GM03348 (cell line): ENCODE measurements at regions not wholly inside any gene's neighbourhood (a gene's known extent, or its start where the extent isn't known, plus 50 kb on each side); places are given as distances from the start of the nearest gene placed in this dataset.
A peak's percentile ranks its signal among the peaks of the same experiment; 100 is the strongest.

Experiments
- DNase-seq: peaks from one replicate; pipeline ENCODE4 v3.0.0; 2012; ENCODE audit warnings: low spot score

DNA sequence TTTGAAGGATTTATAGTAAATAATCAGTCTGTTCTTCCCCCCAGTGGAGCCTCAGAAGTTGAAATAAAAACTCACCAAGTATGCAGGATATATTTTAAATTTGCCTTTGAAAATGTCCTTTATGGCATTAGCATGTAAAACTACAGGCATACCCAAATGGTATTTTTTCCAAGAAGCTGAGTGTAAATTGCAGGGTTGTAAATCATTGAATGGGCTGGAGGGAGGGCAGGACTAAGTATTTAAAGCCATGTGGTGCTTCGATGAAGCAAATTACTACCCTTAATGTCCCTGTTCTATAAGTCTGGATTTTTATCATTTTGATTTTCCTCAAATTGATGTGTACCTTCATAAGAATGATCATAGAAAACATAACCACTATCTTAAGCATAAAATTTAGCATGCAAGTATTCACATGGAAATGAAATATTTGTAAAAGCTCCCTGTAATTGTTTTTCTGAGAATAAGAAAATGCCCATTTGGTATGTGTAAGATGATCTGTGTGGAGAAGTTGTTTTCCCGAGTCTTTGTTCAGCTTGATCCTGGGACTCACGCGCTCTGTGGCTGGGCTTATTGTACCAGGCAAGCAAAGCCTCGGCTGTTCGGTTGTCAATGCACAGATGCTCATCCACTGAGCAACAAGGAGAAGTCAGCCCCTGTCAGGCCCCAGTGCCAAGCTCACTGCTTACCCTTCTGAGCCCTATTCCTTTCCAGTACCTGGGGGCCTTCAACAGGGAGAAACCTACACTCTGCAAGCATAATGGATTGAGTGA lies 66.7 kb downstream of the CD164 start:
- DNase-seq, result no peak

DNA sequence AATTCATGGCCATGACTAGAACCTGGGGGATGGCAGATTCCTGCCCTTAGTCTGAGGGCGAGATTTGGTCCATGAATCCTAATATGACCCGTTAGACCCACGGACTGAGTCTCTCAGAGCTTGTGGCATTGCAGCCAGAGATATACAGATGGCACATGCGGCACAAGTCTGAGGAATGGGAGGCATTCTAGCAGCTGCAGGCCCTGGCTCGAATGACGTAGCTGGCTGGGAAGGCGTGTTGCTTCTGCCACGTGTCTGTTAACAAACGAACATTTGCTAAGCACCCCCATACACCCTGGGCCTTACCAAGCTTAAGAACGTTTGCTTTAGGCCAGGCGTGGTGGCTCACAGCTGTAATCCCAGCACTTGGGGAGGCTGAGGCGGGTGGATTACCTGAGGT lies 68.0 kb downstream of the CD164 start:
- no peak for DNase-seq

DNA sequence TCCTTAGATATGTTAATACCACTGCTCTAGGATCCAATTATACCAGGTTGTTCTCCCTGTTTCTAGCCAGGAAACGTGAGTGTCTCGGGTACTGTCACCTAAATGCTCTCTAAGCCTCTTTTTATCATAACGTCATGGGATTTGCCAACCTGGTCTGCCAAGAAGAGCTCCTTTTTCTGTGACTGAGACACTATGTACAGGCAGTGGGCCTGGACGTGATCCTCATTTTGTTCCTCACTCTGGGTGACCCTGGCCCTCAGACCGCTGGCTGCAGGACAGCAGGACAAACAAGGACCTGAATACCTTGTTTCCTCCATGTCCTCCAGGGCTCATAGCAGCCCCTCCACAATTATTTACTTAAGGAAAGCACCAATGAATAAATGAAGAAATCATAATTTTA lies 69.1 kb downstream of the CD164 start:
- no peak for DNase-seq

DNA sequence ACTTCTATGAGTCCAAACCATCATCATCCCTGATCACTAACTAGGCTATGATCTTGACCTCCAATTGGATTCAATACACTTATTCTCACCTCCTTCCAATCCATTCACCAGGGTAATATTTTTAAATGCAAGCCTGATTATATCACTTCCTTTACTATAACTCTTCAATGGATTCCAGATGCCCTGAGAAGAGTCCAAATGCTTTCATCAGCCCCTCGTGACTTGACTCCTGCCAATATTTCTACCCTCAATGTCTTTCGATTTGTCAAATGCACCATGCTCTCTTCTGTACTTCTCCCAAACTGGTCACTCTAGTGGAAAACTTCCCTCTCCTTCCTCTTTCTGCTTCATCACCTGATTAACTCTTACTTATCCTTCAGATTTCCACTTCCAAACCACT lies 70.8 kb downstream of the CD164 start:
- DNase-seq, result peak; percentile 49

DNA sequence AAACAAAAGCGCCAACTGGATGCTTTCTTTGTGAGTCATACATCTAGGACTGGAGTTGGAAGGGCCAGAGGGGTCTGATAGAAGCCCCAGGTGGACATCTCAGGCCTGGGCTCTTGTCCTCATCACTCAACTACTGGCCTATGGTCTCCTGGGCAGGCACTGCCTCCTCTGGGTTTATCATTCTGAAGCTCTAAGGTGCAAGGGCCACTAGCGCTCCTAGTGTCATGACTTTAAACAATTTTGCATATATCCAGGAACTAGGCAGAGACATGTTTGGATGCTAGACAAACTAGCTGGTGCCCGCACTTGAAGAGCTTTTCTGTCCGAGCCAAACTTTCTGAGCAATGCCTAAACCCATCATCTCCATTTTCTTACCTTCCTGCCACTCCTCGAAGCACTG lies 72.3 kb downstream of the CD164 start:
- no peak for DNase-seq

DNA sequence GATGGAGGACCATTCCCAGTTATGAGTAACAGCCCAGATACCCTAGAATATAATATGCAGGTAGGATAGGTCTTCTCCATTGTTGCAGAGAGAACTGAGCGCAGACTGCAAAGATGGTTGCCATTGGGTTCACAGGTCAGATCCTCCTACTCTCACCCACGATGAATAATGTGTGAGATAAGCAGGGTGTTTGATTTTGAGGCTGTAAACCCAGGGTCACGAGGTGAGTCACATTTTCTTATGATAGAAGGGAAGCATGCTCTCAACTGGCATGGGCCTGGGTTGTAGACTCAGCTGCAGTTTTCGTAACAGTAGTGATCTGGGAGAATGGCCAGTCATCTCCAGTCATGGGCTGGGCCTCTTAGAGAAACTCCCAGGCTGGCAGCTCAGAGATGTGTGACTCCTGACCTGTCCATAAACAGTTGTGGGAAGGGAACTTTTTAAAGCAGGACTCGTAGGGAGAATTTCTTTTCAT lies 74.2 kb downstream of the CD164 start:
- DNase-seq, result peak; percentile 84

DNA sequence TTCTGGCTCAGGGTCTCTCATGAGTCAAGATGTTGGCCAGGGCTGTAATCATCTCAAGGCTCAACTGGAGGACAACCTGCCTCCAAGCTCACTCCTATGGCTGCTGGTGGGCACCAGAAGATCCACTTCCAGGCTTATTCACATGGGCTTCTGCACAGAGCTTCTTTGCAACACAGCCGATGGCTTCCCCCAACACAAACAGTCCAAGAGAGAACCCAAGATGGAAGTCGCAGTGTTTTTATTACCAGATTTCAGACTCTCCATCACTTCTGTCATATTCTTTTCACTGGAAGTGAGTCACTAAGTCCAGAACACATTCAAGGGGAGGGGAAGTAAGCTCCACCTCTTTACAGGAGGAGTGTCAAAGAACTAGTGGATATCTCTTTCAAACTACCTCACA lies 75.5 kb downstream of the CD164 start:
- no peak for DNase-seq

DNA sequence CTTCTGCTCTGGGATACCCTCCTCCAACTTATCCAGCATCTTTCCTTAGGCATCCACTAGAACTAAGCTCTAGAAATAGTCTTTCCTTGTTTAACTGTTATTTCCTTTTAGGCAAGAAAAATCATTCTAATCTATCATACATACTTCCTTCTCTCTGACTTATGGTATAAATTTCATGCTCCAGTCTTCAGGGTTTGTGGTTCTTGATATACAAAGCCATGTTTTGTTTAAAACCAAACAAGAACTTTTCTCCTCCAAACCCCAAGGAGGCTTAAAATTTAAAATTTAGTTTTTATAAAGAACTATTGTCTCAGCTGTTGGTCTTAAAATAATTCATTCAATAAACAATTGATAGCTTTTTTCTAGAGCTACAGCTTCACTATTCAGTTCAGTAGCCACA lies 77.2 kb downstream of the CD164 start:
- no peak for DNase-seq

DNA sequence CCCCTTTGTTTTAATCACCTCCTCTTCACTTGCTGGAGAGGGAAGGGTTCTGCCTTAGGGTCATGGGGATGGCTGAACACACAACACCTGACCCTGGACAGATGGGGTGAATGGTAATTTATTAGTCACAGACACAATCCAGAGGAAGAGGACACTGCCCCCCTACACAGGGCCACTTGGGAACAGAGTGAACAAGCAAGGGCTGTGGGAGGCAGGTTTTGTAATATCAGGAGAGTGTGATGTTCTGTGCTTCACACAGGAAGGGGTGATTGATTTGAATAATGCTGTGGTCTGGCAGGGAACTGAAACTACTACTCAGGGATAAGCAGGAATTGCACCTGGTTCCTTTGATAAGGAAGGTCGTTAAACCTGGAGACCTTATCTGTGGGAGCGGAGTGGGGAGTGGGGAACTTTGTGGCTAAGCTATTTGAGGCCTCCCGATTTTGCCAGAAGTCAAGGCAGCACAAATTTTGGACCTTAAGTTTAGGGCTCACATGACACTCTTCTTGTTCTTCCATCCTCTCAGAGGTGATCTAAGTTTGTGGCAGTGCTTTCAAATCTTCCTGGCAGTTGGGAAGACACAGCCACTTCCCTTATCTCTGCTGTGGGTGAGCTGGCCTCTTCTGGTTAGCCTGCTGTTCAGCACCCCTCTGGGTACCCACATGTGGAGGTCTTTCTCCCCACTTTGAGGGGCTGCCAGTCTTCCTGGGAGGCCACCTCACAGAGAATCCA lies 77.8 kb downstream of the CD164 start:
- no peak for DNase-seq

DNA sequence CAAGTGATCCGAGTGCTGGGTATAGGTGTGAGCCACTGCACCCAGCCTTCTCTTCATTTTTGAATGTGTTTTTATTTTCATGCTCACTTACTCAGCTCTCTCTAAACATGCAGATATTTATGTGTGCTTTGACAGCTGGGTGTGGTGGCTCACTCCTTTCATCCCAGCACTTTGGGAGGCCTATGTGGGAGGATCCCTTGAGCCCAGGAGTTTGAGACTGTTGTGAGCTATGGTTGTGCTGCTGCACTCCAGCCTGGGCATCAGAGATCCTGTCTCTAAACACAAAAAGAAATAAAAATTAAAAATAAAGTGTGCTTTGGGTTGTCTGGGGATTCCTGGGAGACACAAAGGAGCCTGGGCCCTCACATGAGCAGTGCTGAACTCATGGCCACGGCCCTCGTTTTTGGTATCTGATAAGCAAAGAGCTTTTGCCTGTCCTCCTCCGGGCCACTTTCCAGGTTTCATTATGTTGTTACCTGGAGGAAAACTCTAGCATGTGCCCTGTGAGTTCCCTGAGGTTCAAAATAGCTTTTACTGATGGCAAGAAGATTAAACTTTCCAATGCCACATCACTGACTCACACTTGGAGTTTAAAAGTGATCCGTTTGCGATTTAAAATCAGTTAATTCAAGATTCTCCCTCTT lies 78.5 kb downstream of the CD164 start:
- DNase-seq, result no peak

DNA sequence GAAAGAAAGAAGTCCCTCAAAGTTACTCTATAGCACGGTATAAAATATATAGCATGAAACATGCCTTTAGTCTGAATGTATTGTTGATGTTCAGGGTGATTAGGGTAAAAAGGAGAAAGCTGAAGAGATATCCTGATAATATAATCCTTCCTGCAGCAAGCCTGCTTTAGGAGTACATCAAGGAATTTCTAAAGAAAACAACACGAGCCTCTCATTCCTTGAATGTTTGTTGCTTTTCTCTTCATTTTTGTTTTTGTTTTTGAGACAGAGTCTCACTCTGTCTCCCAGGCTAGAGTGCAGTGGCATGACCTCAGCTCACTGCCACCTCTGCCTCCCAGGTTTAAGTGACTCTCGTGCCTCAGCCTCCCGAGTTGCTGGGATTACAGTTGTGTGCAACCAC lies 79.1 kb downstream of the CD164 start:
- no peak for DNase-seq

DNA sequence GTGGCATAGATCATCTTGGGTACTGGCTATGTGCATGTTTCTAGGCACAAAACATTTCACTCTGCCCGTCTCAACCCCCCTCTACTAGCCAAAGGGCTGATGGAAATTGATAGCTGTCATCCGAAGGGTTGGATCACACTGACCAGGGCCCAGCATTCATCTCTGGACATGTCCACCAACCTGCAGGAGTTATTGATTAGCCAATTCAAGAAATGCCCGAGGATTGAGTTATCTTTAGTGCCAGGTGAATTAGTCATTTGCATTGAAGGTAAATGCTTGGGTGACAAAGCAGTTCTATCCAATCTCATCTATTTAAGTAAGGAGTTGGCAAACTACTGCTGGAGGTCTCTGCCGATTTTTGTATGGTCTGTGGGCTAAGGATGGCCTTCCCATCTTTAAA lies 80.1 kb downstream of the CD164 start:
- no peak for DNase-seq

DNA sequence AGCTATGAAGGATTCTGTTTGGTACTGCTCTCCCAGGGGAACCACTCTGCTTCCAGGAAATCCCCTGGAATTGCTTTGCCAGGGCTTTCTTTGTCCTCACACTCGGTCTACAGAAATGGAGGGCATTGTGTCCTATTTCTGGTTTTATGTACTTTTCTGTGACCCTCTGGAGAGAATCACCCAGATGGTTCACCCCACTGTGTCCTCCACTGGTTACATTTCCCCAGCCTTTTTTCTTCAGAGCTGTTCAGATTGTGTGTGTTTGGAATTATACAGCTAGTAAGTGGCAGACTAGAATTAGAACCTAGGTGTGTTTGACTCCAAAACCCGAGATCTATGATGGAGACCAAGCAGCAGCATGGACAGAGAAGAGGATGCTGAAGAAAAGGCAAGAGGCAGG lies 80.8 kb downstream of the CD164 start:
- no peak for DNase-seq

DNA sequence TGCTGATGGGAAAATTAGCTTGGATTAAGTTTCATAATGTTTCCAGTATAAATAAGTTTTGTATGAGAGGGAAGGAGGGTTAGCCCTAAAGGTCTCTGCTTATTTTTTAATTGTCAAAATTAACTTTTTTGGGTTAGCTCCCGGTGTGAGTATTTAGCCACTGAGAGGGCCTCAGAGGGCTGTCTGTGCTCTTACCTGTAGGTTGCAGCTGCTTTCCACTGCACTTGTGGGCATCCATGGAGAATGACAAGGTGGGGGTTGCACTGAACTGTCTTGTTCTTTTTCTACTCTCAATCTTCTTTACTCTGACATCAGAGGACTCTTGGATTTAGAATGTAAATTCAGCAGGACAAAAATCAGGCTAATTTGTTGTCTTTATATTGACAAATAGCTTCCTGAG lies 81.4 kb downstream of the CD164 start:
- DNase-seq, result no peak

DNA sequence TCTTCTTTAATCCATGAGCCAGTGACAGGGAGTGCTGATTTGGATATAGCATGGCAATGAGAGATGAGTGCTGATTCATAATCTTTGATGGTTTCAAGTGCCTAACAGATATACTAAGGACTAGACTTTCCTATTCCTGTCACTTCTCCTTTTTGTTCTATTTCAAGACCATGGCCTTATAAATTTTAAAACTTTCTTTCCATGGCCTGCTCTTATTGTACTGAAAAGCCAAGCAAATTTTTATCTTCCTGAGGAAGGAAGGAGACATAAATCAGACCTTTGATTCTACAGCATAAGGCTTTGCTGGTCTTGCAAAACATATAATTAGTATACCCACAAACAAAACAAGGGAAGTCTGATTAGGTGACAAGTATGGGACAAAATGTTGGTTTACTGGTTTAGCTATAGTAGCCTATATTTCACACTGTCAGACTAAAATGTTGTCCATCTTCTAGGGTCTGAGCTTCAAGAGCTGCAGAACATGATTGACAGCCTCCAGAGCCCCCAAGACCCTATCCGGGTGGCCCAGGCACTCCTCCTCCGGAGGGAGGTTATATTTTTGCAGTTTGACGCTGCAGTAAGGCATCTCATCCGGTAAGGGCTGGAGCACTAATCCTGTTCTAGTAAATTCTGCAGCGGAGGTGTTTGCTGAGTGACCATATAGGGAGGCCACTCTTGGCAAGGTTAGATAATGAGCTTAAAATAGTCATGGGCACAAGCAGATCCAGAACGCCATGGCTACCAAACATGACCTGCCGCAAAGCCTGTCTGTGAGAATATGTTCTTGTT lies 82.3 kb downstream of the CD164 start:
- no peak for DNase-seq

DNA sequence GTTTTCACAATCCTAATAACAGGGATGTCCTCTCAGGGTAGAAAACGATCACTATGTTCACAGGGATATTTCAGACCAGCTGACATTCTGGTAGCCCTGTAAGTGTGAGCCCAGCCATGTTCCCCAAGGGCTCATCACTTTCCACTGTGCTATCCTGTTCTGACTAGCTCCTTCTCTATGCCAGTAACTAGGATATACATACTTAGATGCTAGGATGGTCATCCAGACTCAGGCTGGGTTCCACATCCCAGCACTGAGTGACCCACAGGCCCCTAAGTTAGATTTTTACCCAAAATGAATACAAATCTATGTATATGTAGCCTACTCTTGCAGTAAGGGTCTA lies 83.0 kb downstream of the CD164 start:
- DNase-seq, result no peak

DNA sequence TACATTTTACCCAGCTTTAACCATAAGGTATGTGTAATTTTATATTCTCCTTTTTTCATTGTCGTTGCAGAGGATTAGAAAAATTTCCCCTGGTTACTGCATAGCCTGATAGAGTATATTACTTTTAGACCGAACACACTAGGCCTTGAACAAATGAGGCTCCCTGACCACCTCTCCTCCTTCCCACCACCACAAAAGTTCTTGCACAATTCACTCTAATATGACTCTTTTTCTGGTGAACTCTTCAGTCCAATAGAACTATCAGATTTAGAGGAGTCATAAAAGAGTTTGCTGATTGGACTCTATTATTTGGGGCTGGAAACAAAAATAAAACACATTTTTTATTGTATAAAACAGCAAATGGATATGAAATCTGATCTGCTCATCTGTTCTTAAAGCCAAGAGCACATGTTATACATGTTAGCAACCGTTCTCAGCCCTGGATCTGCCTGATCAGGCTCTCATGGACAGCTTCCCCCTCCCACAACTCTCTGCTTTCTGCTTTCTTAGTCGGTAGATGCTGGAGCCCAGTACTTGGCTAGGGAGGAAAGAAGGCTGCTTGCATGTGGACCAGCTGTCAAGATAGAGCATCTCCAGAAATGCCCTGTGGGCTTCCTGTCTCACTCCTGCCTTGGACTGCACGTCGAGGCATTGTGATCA lies 83.5 kb downstream of the CD164 start:
- DNase-seq, result no peak

DNA sequence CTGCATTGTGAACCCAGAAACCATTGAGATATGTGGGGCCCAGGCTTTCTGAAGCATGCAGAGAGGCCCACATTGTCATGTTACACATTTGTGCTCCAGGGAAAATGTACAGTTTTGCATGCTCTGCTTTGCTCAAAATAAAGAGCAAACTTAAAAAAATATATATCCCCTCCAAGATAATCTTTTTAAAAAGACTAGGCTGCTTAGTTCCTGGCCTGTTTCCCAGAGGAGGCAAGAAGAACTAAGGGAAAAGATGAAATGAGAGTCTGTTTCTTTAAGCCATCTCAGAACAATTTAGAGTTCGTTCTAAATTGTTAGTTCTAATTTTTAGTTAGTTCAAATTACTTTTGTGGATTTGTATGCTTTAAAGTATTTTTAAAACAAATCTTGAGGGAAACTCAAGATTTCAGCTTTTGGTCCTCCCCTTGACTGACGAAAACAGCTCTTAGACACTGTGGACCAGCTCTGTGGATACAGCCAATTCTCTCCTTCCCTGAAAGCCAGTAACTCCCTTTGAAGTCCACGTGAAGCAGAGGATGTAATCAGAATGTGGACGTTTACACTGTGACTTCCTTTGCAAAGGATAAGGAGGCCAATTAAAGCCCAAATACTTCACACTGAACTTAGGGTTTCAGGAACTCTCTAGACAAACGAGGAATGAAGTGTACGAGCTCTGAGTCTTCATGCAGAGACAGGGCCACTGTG lies 84.7 kb downstream of the CD164 start:
- DNase-seq, result no peak

DNA sequence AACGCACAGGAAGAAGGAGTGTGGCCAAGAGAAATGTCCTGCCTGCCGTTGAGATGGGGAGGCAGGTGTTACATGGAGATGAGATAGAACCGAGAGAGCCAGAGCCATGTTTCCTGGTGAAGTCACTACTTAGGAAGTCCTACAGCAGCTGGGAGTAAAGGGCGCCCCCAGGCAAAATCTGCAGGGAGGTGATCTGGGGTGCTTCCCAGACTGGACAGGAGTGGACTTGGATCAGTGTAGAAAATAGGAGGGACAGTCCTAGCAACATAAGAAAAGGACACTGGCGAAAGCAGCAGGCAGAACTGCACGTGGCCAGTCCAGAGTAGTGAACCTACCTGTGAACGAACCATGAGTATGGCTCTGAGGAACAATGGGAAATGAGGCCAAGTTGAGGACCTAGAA lies 85.3 kb downstream of the CD164 start:
- DNase-seq, result no peak

DNA sequence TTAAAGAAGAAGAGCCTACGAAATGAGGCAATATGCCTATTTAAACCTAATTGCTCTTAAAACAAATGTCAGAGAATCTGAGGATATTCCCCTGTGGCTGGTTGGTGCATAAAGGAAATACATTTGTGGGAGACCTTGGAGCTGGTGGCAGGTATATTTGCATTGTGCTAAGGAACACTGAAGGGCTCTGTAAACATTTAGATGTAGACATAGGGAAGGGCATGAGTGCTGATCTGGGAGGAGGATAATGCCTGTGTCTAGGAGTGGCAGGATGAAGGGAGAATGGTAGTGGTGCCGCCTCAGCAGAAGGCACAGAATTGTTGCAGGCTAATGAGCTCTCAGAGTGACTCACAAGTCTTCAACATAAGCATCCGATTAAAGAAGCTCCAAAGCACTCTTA lies 85.8 kb downstream of the CD164 start:
- DNase-seq, result no peak

DNA sequence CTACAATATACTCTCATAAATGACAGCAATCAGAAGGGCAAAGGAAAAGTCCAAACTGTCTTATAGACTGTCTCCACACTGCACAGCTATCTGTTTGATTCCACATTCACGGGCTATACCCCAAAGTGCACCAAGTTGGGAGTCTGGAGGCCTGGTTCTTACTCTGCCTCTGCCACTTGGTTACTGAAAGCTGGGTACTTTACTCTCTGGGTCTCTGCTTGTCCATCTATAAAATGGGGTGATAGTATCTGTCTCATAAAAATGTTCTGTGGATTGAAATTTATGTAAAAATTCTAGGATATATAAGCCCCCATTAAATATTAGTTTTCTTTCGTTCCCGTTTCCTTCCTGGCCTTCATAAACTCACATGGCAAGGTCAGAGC lies 86.5 kb downstream of the CD164 start:
- no peak for DNase-seq
